Fibroblast of upper back skin (primary cell): ENCODE measurements at regions not wholly inside any gene's neighbourhood (a gene's known extent, or its start where the extent isn't known, plus 50 kb on each side); places are given as distances from the start of the nearest gene placed in this dataset.

Source experiments
- DNase-seq: peaks from one replicate; pipeline ENCODE4 v3.0.0-alpha.2; 2013

DNA sequence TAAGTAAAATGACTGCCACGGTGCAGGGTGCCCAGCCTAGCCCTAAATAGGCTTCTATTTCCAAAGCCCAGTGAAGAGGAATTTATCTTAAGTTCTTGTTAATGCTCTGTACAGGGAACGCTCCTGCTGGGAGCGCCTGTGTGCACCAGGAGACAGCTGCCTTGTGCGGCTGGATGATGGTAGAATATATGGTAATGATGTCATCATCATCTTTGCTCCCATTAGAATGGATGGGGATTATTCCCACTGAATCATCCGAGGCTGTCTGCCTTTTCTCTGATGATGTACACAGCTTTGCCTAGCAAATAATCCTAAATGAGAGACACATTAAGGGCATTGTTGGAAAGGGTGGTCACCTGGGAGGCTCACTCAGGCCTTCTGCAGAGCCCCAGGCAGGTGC, 928.1 kb downstream of the CCSER2 start:
- no peak for DNase-seq

DNA sequence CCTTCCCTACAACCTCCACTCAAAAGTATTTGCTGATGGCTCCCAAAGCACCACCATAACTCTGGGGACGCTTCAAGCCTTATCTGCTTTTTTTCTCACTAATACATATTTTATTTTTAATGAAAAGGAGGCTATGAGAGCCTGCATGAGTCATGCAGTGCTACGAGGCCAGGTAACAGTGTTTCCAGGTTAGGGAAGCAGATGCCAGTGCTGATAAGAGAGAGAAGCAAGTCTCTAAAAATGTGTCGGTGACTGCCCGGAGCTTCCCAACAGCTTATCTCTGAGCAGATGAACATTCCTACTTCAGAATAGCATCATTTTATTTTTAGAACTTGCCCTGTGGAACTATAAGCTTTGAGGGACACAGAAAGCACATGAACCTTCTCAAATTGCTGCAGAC, 931.5 kb downstream of the CCSER2 start:
- no peak for DNase-seq

DNA sequence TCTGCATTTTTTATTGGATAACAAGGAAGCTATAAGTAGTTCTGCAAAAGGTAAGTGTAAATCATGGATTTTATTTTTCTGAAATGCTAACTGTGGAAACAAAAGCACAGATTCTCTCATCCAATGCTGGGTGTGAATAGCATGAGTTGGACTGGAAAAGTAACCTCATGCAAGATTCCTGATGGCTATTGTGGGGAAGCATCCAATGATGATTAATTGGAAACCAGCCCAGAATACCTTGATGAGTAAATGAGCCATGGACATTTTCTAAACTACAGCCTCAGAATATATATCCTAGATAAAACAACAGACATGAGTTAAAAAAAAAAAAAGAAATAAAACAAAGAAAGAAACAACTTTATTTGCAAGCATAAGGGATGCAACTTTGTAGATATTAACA, 934.6 kb downstream of the CCSER2 start:
- no peak for DNase-seq

DNA sequence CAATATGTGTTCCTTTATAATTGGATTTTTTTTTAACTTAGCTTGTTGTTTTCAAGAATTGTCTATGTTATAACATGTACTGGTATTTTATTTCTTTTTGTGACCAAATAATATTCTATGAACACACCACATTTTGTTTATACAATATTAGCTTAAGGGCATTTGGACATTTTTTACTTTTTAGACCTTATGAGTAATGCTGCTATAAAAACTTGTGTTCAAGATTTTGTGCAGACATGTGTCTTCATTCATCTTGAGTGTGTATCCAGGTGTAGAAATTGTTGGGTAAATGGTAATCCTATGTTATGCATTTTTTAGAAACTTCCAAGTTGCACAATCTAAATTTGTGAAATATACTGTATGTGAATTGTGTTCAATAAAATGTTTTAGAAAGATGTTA, 936.7 kb downstream of the CCSER2 start:
- no peak for DNase-seq

DNA sequence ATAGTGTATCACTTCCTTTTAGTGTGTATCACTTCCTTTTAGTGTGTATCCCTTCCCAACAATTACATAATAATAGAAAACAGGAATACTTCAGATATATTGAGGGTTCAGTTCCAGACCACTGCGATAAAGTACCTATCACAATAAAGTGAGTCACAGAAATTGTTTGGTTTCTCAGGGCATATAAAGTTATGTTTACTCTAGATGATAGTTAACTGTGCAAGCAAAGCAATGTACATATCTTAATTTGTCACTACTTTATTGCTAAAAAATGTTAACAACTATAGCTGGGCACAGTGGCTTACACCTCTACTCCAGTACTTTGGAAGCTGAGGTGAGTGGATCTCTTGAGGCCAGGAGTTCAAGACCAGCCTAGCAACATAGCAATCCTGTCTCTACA, 938.4 kb downstream of the CCSER2 start:
- DNase-seq = no peak

DNA sequence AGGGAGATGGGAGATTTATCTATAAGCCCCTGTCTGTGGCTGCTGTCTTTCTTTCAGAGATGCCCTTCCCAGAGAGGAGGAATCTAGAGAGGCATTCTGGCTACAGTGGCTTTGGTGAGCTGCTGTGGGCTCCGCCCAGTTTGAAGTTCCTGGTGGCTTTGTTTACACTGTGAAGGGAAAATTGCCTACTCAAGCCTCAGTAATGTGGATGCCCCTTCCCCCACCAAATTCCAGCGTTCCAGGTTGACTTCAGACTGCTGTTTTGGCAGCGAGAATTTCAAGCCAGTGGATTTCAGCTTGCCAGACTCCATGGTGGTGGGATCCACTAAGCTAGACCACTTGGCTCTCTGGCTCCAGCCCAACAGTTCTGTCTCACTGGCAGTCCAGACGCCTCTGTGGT, 951.6 kb downstream of the CCSER2 start:
- DNase-seq = no peak

DNA sequence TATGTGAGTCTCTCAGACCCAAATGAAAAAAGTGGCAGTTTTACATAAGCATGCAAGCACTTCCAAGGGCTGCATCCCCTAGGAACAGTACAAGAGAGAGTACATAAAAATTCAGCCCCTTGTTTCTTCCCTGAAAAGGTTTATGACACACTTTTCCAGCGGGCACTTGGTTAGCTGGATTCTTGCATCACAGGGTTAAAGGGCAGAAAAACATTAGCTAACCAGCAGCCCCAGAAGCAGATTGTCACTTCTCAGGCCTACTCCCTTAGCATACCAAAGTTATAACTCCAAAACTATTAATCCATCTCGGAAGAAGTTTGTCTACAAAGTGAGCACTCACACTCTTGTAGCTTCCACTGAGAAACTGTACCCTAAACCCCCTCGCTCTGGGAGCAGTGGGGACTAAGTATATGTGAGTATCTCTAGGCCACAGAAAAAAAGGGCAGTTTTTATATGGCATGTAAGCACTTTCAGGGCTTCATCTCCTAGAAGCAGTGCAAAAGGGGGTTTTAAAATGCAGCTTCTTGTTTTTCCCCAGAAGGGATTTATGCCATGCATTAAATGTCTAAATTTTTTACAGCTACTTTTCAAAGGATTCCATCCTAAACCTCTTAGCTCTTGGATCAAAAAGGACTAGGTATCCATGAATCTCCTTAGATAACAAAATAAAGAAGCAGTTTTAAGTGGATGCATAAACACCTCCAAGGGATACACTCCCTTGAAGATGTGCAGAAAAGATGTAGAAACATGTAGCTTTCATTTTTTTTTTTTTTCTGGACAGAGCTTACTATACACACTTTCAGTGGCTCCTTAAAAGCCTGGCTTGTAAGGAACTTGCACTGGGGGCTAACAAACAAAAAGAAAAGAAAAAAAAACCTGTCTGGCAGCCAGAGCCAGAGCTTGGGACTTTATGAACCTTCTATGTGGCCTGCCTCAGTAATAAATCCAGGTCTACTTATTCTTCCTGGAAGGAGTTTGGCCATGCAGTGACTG, 956.7 kb downstream of the CCSER2 start:
- no peak for DNase-seq

DNA sequence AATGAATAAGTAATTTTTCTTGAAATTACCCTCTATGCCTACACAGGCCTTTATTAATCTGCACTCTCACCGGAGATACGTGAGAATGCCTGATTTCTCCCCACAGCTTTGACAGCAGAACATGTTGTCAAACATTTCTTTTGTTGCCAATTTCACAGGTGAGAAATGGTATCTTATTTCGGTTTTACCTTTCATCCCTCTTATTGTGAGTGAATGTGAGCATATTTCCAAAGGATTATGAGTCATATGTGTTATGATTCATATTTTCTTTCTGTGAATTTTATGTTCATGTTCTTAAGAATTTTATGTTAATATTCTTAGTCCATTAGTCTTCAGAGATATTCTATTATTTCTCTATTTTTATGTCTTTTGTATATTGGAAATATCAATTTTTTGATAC, 965.1 kb downstream of the CCSER2 start:
- DNase-seq = no peak

DNA sequence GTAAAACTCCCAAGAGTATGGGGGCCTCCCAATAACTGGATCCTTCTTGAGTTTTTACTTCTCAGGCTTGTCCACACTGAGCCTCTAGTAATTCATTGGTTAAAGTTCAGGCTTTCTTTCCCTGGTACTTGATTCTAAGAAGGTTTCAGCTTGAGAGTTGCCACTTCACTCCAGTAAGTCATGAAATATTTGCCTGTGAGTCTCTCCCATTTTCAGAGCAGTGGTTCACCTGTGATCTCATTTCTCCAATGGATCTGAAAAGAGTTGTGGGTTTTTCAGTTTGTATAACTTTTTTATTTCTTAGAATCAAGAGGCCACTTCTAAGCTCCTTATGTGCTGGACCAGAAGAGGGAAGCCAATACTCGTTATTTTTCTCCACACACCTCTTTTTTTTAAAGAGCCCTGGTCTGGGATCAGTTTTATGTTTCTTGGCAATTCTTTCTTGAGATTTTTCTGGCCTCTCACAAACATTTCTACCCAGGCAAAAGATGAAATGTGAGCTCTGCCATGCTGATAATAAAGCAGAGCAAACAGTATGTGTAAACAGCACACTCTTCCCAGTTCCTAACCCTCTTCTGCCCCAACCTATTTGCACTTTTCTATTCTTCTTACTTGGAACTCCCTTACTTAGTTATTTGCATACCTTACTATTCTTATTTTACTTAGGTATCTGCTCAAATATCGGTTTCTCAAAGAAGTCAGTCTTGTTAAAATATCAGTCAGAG, 983.4 kb downstream of the CCSER2 start:
- no peak for DNase-seq

DNA sequence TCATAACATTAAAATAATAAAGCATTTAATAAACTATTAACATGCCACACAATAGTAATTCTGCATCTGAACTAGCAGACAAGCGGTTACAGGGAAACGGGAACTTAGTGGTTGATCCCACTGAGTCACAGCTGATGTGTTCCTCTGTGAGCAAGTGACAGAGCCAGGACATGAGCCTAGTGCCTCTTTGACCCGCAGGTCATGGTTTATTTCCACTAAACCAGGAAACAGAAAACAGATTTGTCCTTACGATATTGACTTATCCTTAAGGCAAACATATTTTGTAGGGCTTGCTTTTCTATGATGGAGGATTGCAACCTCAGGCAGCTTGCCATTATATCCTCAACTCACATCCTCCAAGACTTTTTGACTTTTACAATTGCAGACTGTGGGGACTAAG, 987.3 kb downstream of the CCSER2 start:
- no peak for DNase-seq

DNA sequence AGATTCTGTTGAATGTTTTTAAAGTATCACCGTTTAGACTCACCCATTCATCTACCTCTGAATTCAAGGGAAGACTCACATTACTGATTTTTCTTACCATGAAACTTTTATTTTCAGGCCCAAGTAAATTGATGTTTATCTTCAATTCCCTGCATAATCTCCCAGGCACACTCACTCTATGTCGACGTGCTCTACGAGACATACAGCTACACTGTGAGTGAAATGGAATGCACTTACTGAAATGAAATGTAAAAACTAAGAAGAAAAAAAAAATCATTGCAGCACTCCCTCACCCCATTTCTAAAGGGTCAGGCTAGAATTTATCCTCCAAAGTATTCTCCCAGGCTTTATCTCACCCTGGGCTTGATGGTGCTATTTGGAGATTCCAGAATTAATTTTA, 987.9 kb downstream of the CCSER2 start:
- DNase-seq = no peak

DNA sequence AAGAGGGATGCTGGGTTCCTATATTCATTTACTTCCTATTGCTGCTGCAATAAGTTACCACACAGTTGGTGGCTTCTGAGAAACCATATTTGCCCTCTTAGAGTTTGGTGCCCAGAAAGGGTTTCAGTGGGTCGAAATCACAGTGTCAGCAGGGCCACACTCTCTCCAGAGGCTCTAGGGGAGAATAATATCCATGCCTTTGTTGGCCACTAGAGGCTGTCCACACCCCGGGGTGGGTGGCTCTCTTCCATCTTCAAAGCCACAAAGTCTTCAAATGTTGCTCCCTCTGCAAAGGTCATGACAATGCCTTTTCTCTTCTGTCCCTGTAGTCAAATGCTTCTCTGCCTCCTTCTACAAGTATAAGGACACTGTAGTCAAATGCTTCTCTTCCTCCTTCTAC, 989.4 kb downstream of the CCSER2 start:
- no peak for DNase-seq

DNA sequence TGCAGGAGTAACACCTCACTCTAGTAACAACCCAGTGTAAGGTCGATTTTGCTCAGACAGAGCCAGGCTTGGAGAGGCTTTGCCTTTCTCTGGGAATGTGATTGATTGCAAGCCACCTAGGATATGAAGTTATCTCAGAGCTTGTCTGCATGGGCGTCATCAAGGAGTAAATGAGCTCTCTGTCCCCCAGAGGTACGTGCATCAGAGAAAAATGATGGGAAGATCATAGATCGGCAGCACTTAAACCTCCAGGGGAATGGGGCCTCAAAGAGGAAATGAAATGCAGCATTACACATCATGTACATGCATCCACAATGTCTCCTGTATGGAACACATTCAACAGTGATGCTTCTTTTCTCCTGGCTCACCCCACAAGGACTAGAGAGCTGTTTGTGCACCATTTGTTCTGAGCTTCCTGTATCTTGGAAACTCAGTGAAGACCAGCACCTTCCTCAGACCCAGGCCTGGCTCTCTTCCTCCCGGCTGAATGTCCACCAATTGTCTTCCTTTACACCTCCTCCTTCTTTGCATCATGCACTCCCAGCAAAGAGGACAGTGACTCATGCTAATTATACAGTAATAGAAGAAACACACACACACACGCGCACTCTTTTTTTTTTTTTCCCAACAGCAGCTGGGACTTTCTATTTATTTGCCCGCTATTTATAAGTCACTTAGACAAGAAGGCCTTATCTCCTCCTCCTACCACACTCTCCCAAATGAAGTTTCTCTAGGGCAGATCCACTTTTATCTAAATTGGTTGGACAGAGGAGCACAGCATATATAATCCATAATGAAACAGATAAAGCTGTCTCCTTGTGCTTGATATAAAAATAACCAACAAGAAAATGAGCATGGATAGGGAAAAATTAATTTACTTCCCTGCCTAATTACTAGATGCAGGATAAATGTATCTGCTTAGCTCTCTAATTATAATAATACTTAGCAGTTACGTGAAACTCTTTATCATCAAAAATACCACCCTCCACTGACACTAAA, 990.7 kb downstream of the CCSER2 start:
- DNase-seq = no peak

DNA sequence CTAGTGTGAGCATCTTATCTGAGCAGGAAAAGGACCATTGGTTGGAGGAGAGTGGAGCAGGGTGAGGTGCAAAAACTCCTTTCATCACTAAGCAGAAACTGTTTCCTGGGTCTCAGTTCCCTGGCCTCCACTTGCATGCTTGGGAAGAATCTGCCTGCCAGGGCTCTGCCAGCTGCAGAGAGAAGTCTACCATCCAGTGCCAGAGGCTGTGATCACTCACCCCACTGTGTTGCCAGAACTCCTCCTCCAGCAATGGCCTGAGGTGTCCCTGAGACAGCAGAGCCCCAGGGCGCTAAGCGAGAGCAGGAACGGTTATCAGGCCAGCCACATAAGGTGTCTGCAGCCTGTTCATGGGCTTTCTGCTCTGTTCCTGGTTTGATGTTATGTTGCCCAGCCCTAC, 991.4 kb downstream of the CCSER2 start:
- DNase-seq = no peak

DNA sequence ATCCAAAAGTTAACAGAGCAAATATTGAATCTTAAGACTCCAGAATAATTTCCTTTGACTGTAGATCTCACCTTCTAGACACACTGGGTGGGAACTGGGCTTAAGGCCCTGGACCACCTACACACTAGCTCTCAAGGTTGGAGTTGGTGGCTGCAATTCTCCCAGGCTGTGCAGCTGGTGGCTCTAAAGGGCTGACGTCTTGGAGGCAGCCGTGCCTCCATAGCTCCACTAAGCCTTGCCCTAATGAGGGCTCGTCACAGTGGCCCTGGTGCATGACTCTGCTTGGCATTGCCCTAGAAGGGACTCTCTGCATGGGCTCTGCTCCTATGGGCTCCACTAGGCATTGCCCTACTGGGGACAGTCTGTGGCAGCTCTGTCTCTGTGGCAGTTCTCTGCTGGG, 1005.2 kb downstream of the CCSER2 start:
- no peak for DNase-seq

DNA sequence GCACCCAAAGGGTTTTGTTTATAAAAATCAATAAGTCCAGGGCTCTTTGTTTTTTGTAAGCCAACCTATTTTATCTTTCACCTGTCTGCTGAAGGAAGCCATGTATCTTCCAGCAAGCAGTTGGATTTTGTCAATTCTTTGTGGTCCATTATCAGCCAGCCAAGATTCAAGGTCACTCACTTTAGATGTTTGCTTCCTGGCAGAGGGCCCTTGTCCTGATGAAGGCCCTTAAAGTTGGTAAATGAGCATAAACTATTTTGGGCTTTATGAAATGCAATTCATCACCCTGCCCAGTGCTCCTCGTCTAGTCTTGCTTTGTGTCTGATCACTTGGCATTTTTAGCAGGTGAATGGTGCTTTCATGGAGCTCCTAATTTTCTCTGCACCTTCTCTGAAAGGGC, 1004.2 kb downstream of the GRID1 start:
- no peak for DNase-seq

DNA sequence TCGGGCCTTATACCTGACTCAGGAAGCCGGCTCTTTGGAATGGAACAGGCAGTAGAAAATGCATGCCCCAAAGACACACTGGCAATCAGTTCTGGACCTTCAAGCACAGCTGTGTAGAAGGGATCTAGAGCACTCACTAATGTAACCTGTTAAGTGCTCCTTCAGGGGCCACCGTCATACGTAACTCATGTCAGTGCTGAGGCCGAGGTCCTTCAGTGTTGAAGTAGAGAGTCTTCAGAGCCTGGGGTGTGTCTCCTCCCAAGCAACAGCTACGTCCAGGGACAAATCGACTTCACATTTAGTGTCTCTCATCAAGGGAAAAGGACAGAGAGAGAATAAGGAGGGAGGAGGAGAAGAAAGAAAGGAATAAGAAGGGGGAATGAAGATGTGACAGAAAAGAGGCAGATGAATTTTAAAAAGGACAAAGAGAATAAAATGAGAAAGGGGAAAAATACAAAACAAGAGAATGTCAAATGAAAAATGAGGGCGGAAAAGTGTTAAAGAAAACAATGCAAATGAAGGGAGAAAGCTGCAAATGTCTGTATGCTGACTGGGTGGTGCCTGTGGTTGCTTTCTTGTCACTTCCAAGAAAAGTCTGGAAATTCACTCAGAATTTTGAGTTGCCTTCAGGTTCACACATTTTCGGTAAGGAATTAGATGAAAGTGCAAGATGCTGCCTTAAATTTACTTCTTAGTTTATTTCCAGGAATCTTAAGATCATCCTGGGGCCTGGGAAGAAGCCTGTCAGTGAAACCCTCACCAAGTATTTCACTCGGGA, 989.4 kb downstream of the GRID1 start:
- DNase-seq = no peak

DNA sequence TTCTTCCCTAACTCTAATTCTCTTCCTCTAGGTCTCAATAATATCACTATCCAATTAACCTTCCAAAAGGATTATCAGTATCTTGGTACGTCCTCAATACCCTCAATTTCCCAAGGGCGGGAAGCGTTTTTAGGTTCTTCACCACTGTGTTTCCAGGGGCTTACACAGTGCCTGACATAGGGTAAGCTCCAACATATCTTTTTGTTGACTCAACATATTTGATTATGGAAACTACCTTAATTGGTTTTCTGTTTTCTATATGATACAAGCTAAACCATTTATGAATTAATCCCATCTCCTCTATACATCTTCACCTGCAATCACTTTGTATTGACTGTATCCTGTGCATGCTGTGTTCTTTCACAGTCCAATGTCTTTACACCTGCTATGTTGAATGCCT, 987.3 kb downstream of the GRID1 start:
- DNase-seq = no peak

DNA sequence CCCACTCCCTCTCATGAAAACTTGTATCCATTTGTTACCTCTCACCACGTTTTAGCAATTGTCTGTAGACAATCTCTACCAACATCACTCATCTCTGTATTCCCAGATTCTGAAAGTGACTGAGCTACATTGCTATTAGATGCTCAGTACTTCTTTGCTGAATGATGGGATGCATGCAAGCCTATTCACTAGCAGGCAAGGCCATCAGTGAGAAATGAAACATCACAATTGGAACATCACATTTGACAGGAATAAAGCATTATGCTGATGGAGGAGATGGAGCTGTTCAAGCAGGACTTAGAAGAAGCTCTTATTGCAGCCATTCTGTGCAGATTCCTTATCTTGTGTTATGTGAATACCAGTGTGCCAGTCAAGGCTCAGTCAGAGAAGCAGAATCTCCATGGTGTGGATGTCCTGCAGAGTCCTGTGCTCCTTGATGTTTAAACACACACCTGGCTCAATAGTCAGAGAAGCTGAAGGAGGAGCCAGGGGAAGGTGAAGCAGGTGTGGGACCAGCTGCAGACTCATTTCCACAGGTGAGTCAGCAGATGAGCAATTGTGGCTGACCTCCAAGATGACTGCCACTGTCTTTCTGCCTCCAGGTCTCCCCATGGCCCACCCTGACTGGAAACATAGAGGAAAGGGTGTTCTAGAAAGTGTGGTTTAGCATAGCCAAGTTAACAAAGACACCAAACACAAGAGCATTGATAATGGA, 965.5 kb downstream of the GRID1 start:
- no peak for DNase-seq

DNA sequence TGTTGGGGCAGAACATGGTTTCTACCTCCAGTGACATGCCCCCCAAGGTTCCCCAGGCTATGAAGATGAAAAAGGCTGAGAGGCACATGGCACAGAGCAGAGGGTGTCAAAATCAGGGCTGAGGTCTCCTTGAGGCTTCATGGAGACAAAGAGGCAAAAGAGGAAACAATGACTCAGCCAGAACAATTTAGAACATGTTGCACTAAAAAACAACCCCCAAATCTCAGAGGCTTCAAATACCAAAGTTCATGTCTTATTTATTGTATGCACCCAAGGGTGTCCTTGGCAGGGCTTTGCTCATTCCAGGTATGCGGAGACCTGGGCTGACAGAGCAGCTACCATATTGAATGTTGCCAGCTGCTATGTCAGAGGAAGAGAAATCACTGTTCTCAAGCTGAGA, 964.1 kb downstream of the GRID1 start:
- no peak for DNase-seq

DNA sequence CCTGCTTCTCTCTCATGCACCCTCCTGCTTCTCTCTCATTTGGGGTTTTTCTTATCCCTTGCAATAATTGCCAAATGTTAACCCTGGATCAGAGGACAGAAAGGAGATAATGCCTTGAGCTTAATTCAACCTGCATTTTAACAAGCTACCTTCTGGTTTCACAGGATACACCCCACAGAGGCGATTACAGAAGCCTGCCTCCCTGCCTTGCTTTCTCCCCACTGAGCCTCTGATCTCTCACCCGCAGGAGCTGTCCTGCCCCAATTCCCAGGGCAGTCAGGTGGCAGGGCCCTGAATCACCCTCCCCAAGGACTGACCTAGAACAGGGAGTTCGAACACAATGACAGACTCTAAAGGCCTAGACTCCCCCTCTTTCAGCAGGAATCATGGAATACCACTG, 959.5 kb downstream of the GRID1 start:
- no peak for DNase-seq

DNA sequence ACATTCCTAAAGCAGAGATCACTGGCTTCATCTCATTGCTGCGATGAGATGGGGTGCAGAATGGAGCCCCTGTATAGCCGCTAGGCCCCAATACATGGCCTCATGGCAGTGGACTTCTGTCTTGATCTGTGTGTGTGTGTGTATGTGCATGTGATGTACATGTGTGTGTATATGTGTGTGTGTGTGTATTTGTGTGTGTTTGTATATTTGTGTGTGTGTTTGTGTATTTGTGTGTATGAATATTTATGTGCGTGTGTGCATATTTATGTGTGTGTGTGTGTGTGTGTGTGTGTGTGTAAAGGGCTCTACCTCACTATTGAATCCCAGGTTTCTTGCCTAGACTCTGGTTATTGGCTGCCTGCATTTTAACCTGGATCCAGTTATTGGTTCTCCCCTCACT, 958.2 kb downstream of the GRID1 start:
- DNase-seq = no peak
